GM10248 (cell line): ENCODE measurements at regions not wholly inside any gene's neighbourhood (a gene's known extent, or its start where the extent isn't known, plus 50 kb on each side); places are given as distances from the start of the nearest gene placed in this dataset.
"Not testable (repeated sequence)": the region's sequence is repeated elsewhere in the genome, so short reads cannot be mapped to it uniquely, and the experiment has no call there.

ENCODE experiments used
- CTCF ChIA-PET: fragments of 300-600 bp; sonication (Branson Sonifier 250); formaldehyde crosslinking; extraction: SDS; loops from one replicate; lab custom pipeline; 2021; ENCODE audit warnings: antibody characterized with exemption; lab: Yijun Ruan, JAX
- POLR2A ChIA-PET: fragments of 350-650 bp; sonication (Branson Sonifier 250); formaldehyde crosslinking; extraction: SDS; loops from one replicate; lab custom pipeline; 2020; ENCODE audit warnings: antibody characterized with exemption; lab: Yijun Ruan, JAX
- DNase-seq: peaks from one replicate; pipeline ENCODE4 v3.0.0; 2012; ENCODE audit errors: extremely low spot score
- CTCF ChIP-seq: IDR thresholded peaks from 2 replicates; pipeline ENCODE4 v1.5.1; 2012; ENCODE audit warnings: mild to moderate bottlenecking, low read depth; ENCODE audit errors: extremely low read depth, missing control alignments, control extremely low read depth

GRCh38 chr21:20023193-20023592 is 975.0 kb upstream of the NCAM2 start:
- no peak for TF ChIP-seq CTCF
- ChIA-PET CTCF (no interaction called here), POLR2A (no interaction called here)
- no peak for DNase-seq

GRCh38 chr21:20024741-20025140 is 973.5 kb upstream of the NCAM2 start:
- CTCF ChIA-PET = no interaction called here
- POLR2A ChIA-PET = no interaction called here
- no peak for TF ChIP-seq CTCF
- DNase-seq = no peak

GRCh38 chr21:20026543-20026942 is 971.7 kb upstream of the NCAM2 start:
- CTCF ChIA-PET = no interaction called here

GRCh38 chr21:20030390-20030789 is 967.8 kb upstream of the NCAM2 start:
- ChIA-PET POLR2A (no interaction called here), CTCF (no interaction called here)
- TF ChIP-seq CTCF = no peak
- DNase-seq = no peak

More at GRCh38 chr21:20026543-20026942, 971.7 kb upstream of the NCAM2 start:
- POLR2A ChIA-PET = no interaction called here
- no peak for TF ChIP-seq CTCF
- DNase-seq = no peak

- CTCF ChIA-PET = no interaction called here
- no peak for TF ChIP-seq CTCF
- POLR2A ChIA-PET = no interaction called here
Observed at GRCh38 chr21:20031807-20032206, 966.4 kb upstream of the NCAM2 start.

GRCh38 chr21:20040768-20041167 is 957.4 kb upstream of the NCAM2 start:
- no peak for DNase-seq
- CTCF ChIA-PET = interaction anchor here (1.0 kb wide), 1 partner anchor 53 kb away, joined by 3 read pairs; no protein-coding TSS in a partner anchor
- TF ChIP-seq CTCF = no peak
- POLR2A ChIA-PET = no interaction called here

More at GRCh38 chr21:20031807-20032206, 966.4 kb upstream of the NCAM2 start:
- no peak for DNase-seq

- POLR2A ChIA-PET = no interaction called here
- DNase-seq = no peak
- TF ChIP-seq CTCF = no peak
- CTCF ChIA-PET = no interaction called here
Observed at GRCh38 chr21:20045197-20045596, 953.0 kb upstream of the NCAM2 start.

GRCh38 chr21:20048130-20048837 is 949.9 kb upstream of the NCAM2 start:
- CTCF ChIA-PET, DNase-seq, POLR2A ChIA-PET: not testable (repeated sequence)
